Esophagus squamous epithelium (tissue), 5 donors: ENCODE measurements at regions not wholly inside any gene's neighbourhood (a gene's known extent, or its start where the extent isn't known, plus 50 kb on each side); places are given as distances from the start of the nearest gene placed in this dataset.

ENCODE experiments used
- DNase-seq: peaks from one replicate; lab custom pipeline; 2025; lab: John Stamatoyannopoulos, UW
- H3K27ac ChIP-seq, 4 donors: fragments of 200-600 bp; sonication (generic); one replicate each; pipeline ENCODE4 v1.5.1; 2016 to 2019; ENCODE audit warnings: mild to moderate bottlenecking in 1 of 4
- H3K27me3 ChIP-seq, 4 donors: fragments of 200-600 bp; sonication (generic); 1 replicate in 3 of 4; 2 replicates in 1 of 4; pipeline versions ENCODE4 v1.5.1 to v1.6.0; 2017 to 2021; ENCODE audit warnings: antibody characterized with exemption in 1 of 4
- H3K36me3 ChIP-seq, 3 donors: fragments of 200-600 bp; sonication (generic); one replicate each; pipeline ENCODE4 v1.5.1; 2016 to 2019
- H3K4me1 ChIP-seq, 3 donors: fragments of 200-600 bp; sonication (generic); one replicate each; pipeline ENCODE4 v1.5.1; 2017 to 2019
- H3K4me3 ChIP-seq, 4 donors: fragments of 200-600 bp; sonication (generic); 1 replicate in 3 of 4; 2 replicates in 1 of 4; pipeline ENCODE4 v1.5.1; 2016 to 2019; ENCODE audit warnings: mild to moderate bottlenecking in 2 of 4, moderate library complexity in 1 of 4
- H3K9me3 ChIP-seq, 3 donors: fragments of 200-600 bp; sonication (generic); one replicate each; pipeline ENCODE4 v1.5.1; 2016 to 2019
- POLR2A ChIP-seq, 4 donors: fragments of 450-650 bp; IDR thresholded peaks; one replicate each; pipeline ENCODE4 v1.6.1; 2017; ENCODE audit warnings: antibody characterized with exemption in 4 of 4, mild to moderate bottlenecking in 4 of 4, moderate library complexity in 3 of 4
- WGBS, 2 donors: methylation state at CpG; one replicate each; pipeline ENCODE4 v1.1.5; 2018; 5-methylcytosine and 5-hydroxymethylcytosine counted together
- intact Hi-C: fragments of 100-400 bp; cut with DNase I; formaldehyde crosslinking; loops from one replicate; pipeline ENCODE4 v1.15.0; 2022
- TF ChIP-seq, protein P1 (sequence below), 6 experiments: fragments of 450-650 bp in 4 of 6; fragments of 200-600 bp in 2 of 6; sonication (generic) in 2 of 6; IDR thresholded peaks; one replicate each; pipeline ENCODE4 v1.5.1; 2016 to 2019; ENCODE audit warnings: antibody characterized with exemption in 6 of 6, mild to moderate bottlenecking in 4 of 6, moderate library complexity in 4 of 6
- donor health status: DM: yes; HTN: yes; CAD: no.

DNA sequence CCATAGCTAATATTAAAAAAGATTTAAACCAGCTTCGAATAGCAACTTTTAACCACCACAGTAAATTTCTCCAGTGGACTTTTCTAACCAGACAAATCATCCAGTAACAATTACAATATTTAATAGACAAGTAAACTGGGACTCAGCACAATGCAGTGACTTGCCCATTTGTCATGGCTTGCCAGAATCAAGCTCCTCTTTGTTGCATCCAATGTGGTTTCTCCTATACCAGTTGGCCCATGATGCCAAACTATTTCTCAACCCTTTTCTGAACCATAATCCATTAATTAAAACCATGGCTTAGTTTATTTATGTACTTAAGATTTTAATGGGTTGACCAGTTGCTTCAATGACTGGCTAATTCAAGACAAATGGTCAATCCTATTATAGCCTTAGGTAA lies 64.4 kb downstream of the DIO2 start:
- Histone ChIP-seq H3K27me3 (no peaks in the 10 kb centered on the region), H3K4me1 (peaks cover 0 to 15% (median 0%) of the 10 kb centered on the region in 3 donors), H3K4me3 (no peak overlapping the region), H3K9me3 (no peaks in the 10 kb centered on the region), H3K27ac (no peak overlapping the region), H3K36me3 (no peaks in the 10 kb centered on the region)
- WGBS, 2 donors: 63 to 67% methylated on average over 1 of the region's 1 CpG
- intact Hi-C loops: no loop called here
- TF ChIP-seq, protein P1, sequence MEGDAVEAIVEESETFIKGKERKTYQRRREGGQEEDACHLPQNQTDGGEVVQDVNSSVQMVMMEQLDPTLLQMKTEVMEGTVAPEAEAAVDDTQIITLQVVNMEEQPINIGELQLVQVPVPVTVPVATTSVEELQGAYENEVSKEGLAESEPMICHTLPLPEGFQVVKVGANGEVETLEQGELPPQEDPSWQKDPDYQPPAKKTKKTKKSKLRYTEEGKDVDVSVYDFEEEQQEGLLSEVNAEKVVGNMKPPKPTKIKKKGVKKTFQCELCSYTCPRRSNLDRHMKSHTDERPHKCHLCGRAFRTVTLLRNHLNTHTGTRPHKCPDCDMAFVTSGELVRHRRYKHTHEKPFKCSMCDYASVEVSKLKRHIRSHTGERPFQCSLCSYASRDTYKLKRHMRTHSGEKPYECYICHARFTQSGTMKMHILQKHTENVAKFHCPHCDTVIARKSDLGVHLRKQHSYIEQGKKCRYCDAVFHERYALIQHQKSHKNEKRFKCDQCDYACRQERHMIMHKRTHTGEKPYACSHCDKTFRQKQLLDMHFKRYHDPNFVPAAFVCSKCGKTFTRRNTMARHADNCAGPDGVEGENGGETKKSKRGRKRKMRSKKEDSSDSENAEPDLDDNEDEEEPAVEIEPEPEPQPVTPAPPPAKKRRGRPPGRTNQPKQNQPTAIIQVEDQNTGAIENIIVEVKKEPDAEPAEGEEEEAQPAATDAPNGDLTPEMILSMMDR (IDR thresholded peaks at IDR 0.05): no peak
- no peak for TF ChIP-seq POLR2A (IDR thresholded peaks at IDR 0.05)
- no peak for DNase-seq

DNA sequence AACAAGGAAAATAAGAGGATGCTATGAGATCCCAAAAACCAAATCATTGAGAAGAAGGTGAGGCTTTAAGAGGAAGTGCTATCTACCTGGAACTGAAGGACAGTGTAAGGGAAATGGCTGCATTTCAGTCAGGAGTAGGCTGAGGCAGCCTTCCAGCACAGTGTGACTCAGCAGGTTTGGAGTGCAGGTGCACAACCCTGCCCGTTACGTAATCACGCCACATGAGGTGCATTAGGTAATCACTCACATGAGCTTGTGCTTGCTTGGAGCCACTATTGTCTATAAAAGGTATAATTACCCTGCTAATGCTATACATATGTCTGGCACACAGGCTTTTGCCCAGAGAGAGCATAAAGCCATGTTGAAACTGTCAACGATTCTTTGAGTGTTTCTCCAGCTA lies 74.9 kb downstream of the DIO2 start:
- WGBS, 2 donors: 39 to 59% methylated on average over 4 of the region's 4 CpGs
- Histone ChIP-seq H3K4me3 (no peak overlapping the region), H3K4me1 (peaks cover 0 to 15% (median 6%) of the 10 kb centered on the region in 3 donors), H3K9me3 (peaks cover 0 to 6% (median 0%) of the 10 kb centered on the region in 3 donors), H3K27ac (peak overlapping the region in 3 of 4 donors; percentile 2 to 67 (median 59)), H3K36me3 (no peaks in the 10 kb centered on the region), H3K27me3 (no peaks in the 10 kb centered on the region)
- intact Hi-C loops: no loop called here
- DNase-seq: no peak
- TF ChIP-seq, protein P1 (IDR thresholded peaks at IDR 0.05): no peak
- no peak for TF ChIP-seq POLR2A (IDR thresholded peaks at IDR 0.05)

DNA sequence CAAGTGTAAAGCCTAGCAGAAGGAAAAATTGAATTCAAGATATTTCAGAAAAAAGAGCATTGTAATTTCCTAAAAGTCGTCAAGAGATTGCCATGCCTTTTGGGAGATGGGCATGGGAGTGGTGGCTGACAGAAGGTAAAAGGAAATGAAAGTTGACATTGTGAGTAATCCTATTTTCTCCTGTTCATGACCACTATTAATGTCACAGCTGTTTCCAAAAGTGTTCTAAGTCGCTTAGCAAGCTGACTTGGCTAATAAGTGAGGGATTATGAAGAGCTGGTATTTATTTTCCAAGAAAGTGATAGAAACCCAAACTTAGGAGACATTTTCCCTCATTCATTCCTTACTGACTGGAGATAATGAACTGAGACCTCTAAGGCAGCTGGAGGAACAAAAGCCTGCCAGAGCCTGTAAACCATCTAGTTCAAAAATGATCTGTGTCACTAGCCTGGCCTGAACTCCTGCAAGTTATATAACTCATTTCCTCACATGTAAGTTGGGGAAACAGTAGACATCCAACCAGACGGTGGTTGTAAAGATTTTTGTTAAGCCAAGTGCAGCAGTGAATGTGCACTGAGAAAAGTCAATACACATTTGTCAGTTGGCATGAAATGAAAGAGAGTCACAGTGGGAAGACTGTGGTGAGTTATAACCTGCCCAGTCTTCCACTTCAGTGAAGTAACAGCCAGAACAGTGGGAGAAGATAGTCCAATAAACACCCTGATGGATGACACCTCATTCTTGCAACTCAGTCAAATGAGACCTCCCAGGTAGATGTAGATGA lies 75.8 kb downstream of the DIO2 start:
- no peak overlapping the region for H3K4me3 ChIP-seq
- peak overlapping the region; percentile 2 to 67 (median 31) for H3K27ac ChIP-seq
- H3K4me1 ChIP-seq: peaks cover 0 to 15% (median 6%) of the 10 kb centered on the region in 3 donors
- intact Hi-C loops: no loop called here
- 15 to 19% methylated on average over 3 of the region's 3 CpGs for WGBS, 2 donors
- H3K9me3 ChIP-seq: peaks cover 0 to 6% (median 0%) of the 10 kb centered on the region in 3 donors
- no peaks in the 10 kb centered on the region for H3K36me3 ChIP-seq
- TF ChIP-seq POLR2A (IDR thresholded peaks at IDR 0.05): no peak
- TF ChIP-seq, protein P1 (IDR thresholded peaks at IDR 0.05): no peak
- no peaks in the 10 kb centered on the region for H3K27me3 ChIP-seq
- no peak for DNase-seq

DNA sequence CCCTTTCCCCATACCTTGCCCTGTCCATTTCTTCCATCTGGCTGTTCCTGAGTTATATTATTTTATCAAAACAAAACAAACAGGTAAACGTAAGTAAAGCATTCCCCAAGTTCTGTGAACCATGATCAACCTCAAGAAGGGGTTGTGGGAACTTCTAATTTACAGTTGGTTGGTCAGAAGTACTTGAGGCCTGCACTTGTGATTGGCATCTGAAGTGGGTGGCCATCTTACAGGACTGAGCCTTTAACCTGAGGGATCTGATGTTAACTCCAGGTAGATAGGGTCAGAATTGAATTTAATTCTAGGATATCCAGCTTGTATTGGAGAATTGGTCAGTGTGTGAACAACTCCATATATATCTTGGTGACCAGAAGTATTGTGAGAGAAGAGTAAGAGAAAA lies 77.0 kb downstream of the DIO2 start:
- Histone ChIP-seq H3K4me3 (no peak overlapping the region), H3K27ac (no peak overlapping the region), H3K27me3 (no peaks in the 10 kb centered on the region), H3K4me1 (peaks cover 0 to 15% (median 6%) of the 10 kb centered on the region in 3 donors), H3K36me3 (no peaks in the 10 kb centered on the region), H3K9me3 (peaks cover 0 to 6% (median 0%) of the 10 kb centered on the region in 3 donors)
- intact Hi-C loops: no loop called here
- WGBS, 2 donors: 46 to 50% methylated on average over 1 of the region's 1 CpG
- no peak for DNase-seq
- TF ChIP-seq POLR2A (IDR thresholded peaks at IDR 0.05): no peak
- TF ChIP-seq, protein P1 (IDR thresholded peaks at IDR 0.05): no peak

DNA sequence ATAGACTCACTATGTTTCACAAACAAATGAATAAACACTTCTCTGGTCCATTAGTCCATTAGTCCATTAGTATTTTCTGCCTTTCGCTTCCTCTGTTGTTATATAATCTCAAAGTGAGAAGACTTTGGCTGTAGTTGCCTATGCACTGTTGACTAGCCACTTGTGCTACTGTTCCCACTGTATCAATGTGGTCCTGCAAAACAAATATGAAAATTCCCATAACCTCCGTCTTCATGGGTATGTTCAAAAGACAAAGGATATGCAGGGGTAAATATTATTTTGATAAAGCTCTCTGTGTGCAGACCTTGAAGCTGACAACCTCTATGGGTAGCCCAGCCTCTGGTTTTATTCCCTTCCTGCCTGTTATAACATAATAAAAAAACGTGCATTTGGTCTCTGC lies 77.8 kb downstream of the DIO2 start:
- H3K4me3 ChIP-seq: no peak overlapping the region
- DNase-seq: no peak
- intact Hi-C loops: no loop called here
- TF ChIP-seq POLR2A (IDR thresholded peaks at IDR 0.05): no peak
- TF ChIP-seq, protein P1 (IDR thresholded peaks at IDR 0.05): peak in 1 of 6 experiments; percentile 10
- no peak overlapping the region for H3K27ac ChIP-seq
- 71 to 78% methylated on average over 3 of the region's 3 CpGs for WGBS, 2 donors
- peaks cover 0 to 6% (median 0%) of the 10 kb centered on the region in 3 donors for H3K9me3 ChIP-seq
- peaks cover 0 to 15% (median 6%) of the 10 kb centered on the region in 3 donors for H3K4me1 ChIP-seq
- H3K27me3 ChIP-seq: no peaks in the 10 kb centered on the region
- H3K36me3 ChIP-seq: no peaks in the 10 kb centered on the region
